GM19468 (cell line): ENCODE measurements at regions not wholly inside any gene's neighbourhood (a gene's known extent, or its start where the extent isn't known, plus 50 kb on each side); places are given as distances from the start of the nearest gene placed in this dataset.

Experiments
- ATAC-seq: cut with Tn5 transposase; IDR thresholded peaks from one replicate; pipeline ENCODE4 v1.9.1; 2021; ENCODE audit warnings: mild to moderate bottlenecking, moderate library complexity, moderate number of reproducible peaks; ENCODE audit not compliant: unreplicated experiment; ENCODE audit errors: extremely low read depth

GRCh38 chr3:111465081-111465670, 76.8 kb upstream of the CD96 start:
- ATAC-seq: no peak

GRCh38 chr3:111470032-111470431, 72.0 kb upstream of the CD96 start:
- no peak for ATAC-seq

- ATAC-seq: no peak
Observed at GRCh38 chr3:111471831-111472230, 70.2 kb upstream of the CD96 start.

- ATAC-seq: no peak
Observed at GRCh38 chr3:111472556-111472955, 69.4 kb upstream of the CD96 start.

- ATAC-seq: no peak
Observed at GRCh38 chr3:111473550-111473949, 68.4 kb upstream of the CD96 start.

- ATAC-seq: no peak
Observed at GRCh38 chr3:111476701-111477100, 65.3 kb upstream of the CD96 start.

GRCh38 chr3:111480091-111480490, 61.9 kb upstream of the CD96 start:
- no peak for ATAC-seq

GRCh38 chr3:111481551-111481950, 60.4 kb upstream of the CD96 start:
- no peak for ATAC-seq

- ATAC-seq: no peak
Observed at GRCh38 chr3:111482574-111482973, 59.4 kb upstream of the CD96 start.

- ATAC-seq: no peak
Observed at GRCh38 chr3:111485086-111485485, 56.9 kb upstream of the CD96 start.
